Activated CD4-positive, alpha-beta T cell treated with anti-CD3 and anti-CD28 coated beads, Interleukin-2, Interleukin-6, amounts not matched to agents 100 ng/mL and 50 ng/mL, durations not matched to agents 16 hours and 8 hours (primary cell): ENCODE measurements at regions not wholly inside any gene's neighbourhood (a gene's known extent, or its start where the extent isn't known, plus 50 kb on each side); places are given as distances from the start of the nearest gene placed in this dataset.
"Not testable (repeated sequence)": the region's sequence is repeated elsewhere in the genome, so short reads cannot be mapped to it uniquely, and the experiment has no call there.

Experiments used
- DNase-seq: peaks from one replicate; pipeline ENCODE4 v3.0.0-alpha.2; 2020

- DNase-seq: no peak
These were observed 179.9 kb upstream of the NETO1 start for GRCh38 chr18:73047688-73048087.

GRCh38 chr18:73045037-73045436 is 177.2 kb upstream of the NETO1 start:
- DNase-seq: no peak

- no peak for DNase-seq
These were observed 175.8 kb upstream of the NETO1 start for GRCh38 chr18:73043611-73044010.

GRCh38 chr18:73043211-73043610 is 175.4 kb upstream of the NETO1 start:
- no peak for DNase-seq

GRCh38 chr18:73040247-73040646 is 172.5 kb upstream of the NETO1 start:
- DNase-seq: no peak

- no peak for DNase-seq
These were observed 170.5 kb upstream of the NETO1 start for GRCh38 chr18:73038336-73038735.

GRCh38 chr18:73023975-73024374 is 156.2 kb upstream of the NETO1 start:
- DNase-seq: no peak

- no peak for DNase-seq
These were observed 141.9 kb upstream of the NETO1 start for GRCh38 chr18:73009691-73010090.

GRCh38 chr18:73007915-73008308 is 140.1 kb upstream of the NETO1 start:
- no peak for DNase-seq

GRCh38 chr18:73007195-73007914 is 139.6 kb upstream of the NETO1 start:
- no peak for DNase-seq

- DNase-seq: no peak
These were observed 138.5 kb upstream of the NETO1 start for GRCh38 chr18:73006331-73006730.

GRCh38 chr18:73004260-73004659 is 136.5 kb upstream of the NETO1 start:
- DNase-seq: no peak

- no peak for DNase-seq
These were observed 132.3 kb upstream of the NETO1 start for GRCh38 chr18:72999971-73000607.

- no peak for DNase-seq
These were observed 127.8 kb upstream of the NETO1 start for GRCh38 chr18:72995558-72995957.

GRCh38 chr18:72993250-72993649 is 125.5 kb upstream of the NETO1 start:
- no peak for DNase-seq

GRCh38 chr18:72991379-72991778 is 123.6 kb upstream of the NETO1 start:
- DNase-seq: no peak

GRCh38 chr18:72987570-72987969 is 119.8 kb upstream of the NETO1 start:
- not testable (repeated sequence) for DNase-seq

- DNase-seq: no peak
These were observed 118.3 kb upstream of the NETO1 start for GRCh38 chr18:72986103-72986502.

- peak; percentile 8 for DNase-seq
These were observed 117.9 kb upstream of the NETO1 start for GRCh38 chr18:72985686-72986085.

GRCh38 chr18:72984290-72984689 is 116.5 kb upstream of the NETO1 start:
- no peak for DNase-seq

- DNase-seq: no peak
These were observed 106.1 kb upstream of the NETO1 start for GRCh38 chr18:72973841-72974240.

- DNase-seq: no peak
These were observed 97.8 kb upstream of the NETO1 start for GRCh38 chr18:72965616-72966015.

GRCh38 chr18:72958195-72958594 is 90.4 kb upstream of the NETO1 start:
- DNase-seq: not testable (repeated sequence)

GRCh38 chr18:72948439-72948838 is 80.7 kb upstream of the NETO1 start:
- no peak for DNase-seq

GRCh38 chr18:72942766-72943165 is 75.0 kb upstream of the NETO1 start:
- no peak for DNase-seq
